HG03066 (cell line): ENCODE measurements at regions not wholly inside any gene's neighbourhood (a gene's known extent, or its start where the extent isn't known, plus 50 kb on each side); places are given as distances from the start of the nearest gene placed in this dataset.
"Not testable (repeated sequence)": the region's sequence is repeated elsewhere in the genome, so short reads cannot be mapped to it uniquely, and the experiment has no call there.

Source experiments
- ATAC-seq: cut with Tn5 transposase; IDR thresholded peaks from one replicate; pipeline ENCODE4 v1.9.1; 2021; ENCODE audit warnings: low read depth; ENCODE audit not compliant: unreplicated experiment

DNA sequence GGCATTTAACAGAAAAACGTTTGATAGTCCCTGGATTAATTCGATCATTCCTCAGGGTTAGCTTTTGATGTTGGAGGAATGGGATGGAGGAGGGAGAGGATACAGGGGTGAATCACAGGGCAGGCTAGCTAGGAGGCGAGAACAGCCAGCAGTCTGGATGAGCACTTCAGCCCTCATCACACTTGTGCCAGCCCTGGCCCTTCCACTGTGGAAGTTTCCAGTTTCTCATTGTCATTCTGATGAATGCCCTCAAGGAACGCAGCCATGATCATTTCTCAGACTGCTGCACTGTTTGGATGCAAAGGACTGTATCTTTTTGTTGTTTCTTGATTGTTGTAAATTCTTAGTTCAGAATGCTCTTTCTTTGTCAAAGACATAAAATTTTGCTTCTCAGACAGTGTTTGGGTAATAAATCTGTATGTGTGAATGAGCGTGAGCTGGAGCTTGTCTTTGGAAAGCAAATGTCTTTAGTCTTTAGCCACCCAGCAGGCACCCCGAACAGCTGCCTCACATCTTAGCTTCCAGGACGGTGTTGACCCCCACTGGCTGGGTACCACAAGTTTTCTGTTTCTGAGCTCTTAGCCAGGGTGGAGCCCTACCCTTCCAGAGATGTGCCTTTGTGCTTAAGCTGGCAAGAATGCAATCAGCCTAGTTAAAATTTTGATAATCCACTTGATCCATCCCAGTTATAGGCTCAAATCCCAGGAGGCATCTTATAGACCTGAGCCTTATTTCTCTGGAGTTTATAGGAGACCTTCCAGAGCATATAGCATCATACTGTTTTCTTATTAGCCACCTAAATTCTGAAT is 121.1 kb downstream of the PDCD6IP start:
- ATAC-seq = no peak

- ATAC-seq = no peak
Measured at GRCh38 chr3:33920511-33920910, 122.1 kb downstream of the PDCD6IP start.

DNA sequence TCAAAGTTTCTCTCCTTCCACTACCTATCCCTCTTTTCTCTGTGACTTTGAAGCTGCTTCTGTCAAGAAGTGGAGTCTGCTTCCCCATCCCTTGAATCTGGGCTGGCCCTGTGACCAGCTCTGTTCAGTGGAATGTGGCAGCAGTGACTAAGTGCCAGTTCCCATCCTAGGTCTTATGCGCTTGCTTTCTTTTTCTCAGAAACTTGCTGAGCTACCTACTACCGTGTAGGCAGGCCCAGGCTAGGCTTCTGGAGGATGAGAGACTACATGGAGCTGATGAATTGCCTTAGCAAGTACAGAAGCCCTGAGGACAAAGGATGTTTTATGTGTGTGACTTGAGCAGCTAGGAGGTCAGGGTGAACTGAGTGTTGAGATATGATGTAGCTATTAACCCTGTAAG is 123.2 kb downstream of the PDCD6IP start:
- ATAC-seq = no peak

- no peak for ATAC-seq
Measured at GRCh38 chr3:33926998-33927605, 128.7 kb downstream of the PDCD6IP start.

GRCh38 chr3:33929813-33930212 is 131.4 kb downstream of the PDCD6IP start:
- ATAC-seq = no peak

DNA sequence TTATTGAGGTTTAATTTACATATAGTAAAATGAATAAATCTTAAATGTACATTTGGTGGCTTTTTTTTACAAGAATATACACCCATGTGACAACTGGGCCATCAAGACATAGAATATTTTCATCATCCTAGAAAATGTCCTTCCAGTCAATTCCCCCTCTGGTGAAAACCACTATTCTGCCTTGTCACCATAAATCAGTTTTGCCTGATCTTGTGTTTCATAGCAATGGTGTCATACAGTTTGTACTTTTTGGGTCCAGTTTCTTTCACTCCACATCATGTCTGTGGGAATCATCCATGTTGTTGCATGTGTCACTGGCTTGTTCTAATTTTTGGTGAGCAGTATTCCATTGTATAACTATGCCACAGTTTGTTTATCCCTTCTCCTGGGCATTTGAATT is 133.1 kb downstream of the PDCD6IP start:
- no peak for ATAC-seq

DNA sequence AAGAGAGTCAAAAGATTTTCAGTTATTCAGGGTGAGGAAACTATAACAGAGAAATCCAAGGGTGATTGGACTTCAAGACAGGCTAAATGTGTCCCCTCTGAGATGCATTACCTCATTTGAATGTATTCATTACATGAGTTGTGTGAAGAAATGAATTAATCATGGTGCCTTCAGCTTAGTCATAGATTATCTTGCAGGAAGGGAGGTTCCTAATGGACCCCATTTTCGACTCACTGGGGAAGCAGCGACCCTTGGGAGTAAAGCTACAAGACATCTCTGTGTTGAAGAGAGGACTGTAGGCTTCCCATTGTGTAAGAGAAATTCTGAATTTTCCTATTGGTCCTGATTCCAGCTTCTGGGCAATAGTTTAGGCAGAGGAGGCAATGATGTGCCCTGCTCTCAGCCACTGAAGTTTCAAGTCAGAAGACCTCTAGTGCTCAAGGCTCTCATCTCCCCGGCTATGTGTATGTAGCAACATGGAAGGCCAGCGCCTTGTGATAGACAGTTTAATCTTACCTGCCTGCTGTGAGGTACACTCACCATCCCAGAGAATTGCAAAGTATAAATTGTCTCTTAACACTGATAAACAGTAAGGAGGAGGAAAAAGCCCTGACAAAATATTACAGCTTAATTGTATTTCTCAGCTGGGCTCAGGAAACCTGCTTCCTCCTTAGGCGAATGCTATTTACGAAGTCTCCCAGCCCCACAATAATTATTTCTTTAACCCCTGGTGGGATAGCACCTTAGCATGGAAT is 133.8 kb downstream of the PDCD6IP start:
- ATAC-seq = no peak

GRCh38 chr3:33936171-33936920 is 137.9 kb downstream of the PDCD6IP start:
- ATAC-seq = no peak

DNA sequence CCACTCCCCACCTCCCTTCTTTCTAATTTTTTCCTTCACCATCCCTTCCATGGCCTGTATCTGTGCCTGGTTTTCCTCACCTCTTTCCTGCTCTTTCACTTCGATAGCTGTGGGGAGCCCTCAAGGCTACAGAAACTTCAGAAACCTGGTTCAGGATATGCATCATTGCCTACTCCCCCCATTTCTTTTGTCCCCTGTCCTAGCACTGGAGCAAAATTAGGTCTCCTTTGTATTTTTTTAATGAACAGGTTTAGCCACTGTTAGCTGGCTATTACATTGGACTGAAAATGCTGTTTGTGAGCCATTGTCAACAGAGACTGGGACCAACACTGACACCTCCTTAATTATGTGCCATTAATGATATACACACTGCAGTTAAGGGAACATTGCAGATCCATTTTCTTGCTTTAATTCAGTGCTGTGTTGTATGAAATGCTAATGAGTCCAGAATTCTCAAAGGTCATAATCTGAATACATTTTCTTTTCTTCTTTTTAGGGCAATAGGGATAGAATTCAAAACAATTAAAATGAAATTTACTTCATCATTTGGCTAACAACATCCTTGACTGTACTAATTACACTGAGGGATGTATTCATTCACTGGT is 138.6 kb downstream of the PDCD6IP start:
- ATAC-seq = no peak

DNA sequence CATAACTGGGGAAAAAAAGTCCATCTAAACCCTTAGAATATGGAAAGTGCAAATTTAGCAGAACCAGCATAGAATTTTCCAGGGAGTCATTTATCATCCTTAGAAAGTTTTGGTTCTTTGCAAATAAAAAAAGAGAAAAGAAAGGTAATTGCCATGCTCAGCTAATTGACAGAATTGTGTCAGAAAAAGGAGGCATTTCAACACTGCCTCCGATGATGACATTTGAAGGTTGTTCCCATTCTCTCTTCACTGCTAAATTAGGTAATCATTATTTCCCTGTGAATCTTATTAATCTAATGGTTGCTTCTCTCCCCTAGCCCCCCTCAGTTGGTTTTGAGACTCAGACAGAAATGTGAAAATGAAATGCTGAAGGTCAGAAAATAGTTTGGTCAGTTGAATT is 139.2 kb downstream of the PDCD6IP start:
- no peak for ATAC-seq

DNA sequence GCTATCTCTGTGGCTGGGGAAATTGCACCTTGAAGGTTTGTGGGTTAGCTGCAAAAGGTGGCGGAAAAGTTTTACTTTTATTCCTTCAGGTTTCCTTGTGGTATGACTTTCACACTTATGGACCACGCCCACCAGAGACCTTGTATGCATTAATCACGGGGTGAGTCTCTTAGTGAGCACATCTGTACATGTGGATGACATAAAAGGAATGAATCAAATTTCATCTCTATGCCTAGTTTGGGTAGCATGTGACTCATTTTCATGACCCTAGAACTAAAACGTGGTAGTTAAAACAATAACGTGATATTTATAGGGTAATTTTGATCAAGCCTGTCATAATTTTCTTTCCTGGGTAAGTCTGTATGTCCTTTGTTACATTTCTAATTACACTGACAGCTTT is 141.7 kb downstream of the PDCD6IP start:
- no peak for ATAC-seq

GRCh38 chr3:33940736-33941135 is 142.3 kb downstream of the PDCD6IP start:
- ATAC-seq = no peak

- peak; percentile 54 for ATAC-seq
Measured at GRCh38 chr3:33941804-33942203, 143.4 kb downstream of the PDCD6IP start.

DNA sequence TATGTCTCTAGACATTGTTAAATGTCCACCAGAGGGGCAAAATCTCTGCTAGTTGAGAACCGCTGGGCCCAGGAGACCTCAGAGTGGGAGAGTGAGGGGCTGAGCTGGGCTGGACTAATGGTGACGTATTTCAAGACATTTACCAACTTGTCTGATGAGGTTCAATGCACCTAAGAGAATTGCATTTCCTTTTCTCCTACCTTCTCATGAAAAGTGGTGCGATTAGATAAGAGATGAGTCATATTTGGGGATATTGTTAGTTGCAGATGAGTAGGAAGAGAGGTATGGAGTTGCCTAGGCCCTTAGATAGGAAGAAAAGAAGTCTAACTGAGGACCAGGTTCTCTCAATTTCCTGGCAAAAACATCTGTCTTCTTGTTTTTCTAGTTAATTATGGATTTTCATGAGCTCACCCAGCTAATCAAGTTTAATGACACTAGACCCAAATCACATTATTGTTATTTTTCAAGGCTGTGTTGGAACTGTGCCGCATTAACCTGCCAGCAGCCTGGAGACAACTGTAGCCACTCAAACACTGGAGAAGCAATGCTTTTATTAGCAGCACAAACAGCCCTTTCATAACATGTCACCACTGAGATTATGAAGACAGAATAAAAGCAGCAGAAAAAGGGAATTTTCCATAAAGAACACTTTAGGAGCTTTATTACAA is 144.2 kb downstream of the PDCD6IP start:
- peak; percentile 29 for ATAC-seq

- ATAC-seq = no peak
Measured at GRCh38 chr3:33943277-33943676, 144.8 kb downstream of the PDCD6IP start.

- ATAC-seq = not testable (repeated sequence)
Measured at GRCh38 chr3:33946612-33947011, 148.2 kb downstream of the PDCD6IP start.

DNA sequence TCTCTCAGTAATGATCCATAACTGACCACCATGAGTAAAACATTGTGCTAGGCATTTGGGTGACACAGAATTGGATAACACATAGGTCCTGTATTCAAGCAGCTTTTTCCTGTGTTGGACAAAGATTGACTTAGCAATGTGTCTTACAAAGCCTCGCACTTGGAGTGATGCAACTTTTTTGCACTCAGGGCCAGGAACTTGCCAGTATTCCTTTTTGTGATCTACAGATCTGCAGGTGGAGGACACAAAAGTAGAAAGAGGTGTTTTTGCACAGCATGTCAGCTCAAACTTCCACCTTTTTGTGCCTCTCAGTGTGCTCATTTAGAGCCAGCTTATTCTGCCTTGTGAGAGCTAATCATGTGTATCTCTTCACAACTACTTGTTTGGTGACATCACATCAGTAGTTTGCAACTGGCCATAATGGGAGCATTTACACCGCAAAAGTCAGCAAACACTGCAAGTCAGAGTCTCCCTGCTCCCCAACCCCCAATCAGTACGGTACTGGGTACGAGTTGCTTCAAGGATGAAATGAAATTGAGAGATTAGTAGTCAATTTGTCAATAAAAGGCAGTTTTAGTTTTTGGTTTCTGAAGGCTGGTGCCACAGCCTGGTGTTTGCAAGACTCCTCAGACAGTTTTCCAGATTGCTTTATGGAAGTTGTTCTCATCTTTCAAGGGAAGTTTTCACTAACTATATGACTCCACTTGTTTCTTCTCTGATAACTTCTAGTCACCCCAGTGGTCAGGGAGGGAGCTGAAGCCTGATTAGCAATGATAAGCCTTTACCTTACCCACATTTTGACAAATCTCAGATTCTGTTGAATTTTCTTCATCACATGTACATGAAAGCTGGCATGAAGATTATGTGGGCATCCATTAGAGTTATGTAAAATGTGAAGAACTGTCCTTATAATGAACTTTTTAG is 149.1 kb downstream of the PDCD6IP start:
- ATAC-seq = no peak

GRCh38 chr3:33949074-33949473 is 150.6 kb downstream of the PDCD6IP start:
- ATAC-seq = no peak

GRCh38 chr3:33954956-33955355 is 156.5 kb downstream of the PDCD6IP start:
- no peak for ATAC-seq
